Tibial artery (tissue), 4 donors: ENCODE measurements at regions not wholly inside any gene's neighbourhood (a gene's known extent, or its start where the extent isn't known, plus 50 kb on each side); places are given as distances from the start of the nearest gene placed in this dataset.
"Not testable (repeated sequence)": the region's sequence is repeated elsewhere in the genome, so short reads cannot be mapped to it uniquely, and the experiment has no call there.

Experiments
- DNase-seq, 2 donors: peaks; one replicate each; pipeline ENCODE4 v3.0.0-alpha.2; 2019
- H3K27ac ChIP-seq, 2 donors: fragments of 200-600 bp; sonication (generic) in 1 of 2; 1 replicate in 1 of 2; 2 replicates in 1 of 2; pipeline ENCODE4 v1.5.1; 2018 to 2019; ENCODE audit warnings: mild to moderate bottlenecking in 1 of 2
- H3K27me3 ChIP-seq, 2 donors: fragments of 200-600 bp; sonication (generic) in 1 of 2; one replicate each; pipeline versions ENCODE4 v1.5.1 to v1.6.0; 2016 to 2019
- H3K36me3 ChIP-seq, 3 donors: fragments of 200-600 bp; sonication (generic) in 2 of 3; one replicate each; pipeline ENCODE4 v1.5.1; 2016 to 2019; ENCODE audit warnings: mild to moderate bottlenecking in 2 of 3
- H3K4me1 ChIP-seq, 4 donors: fragments of 200-600 bp; sonication (generic) in 2 of 4; 1 replicate in 3 of 4; 2 replicates in 1 of 4; pipeline ENCODE4 v1.5.1; 2016 to 2019
- H3K4me3 ChIP-seq, 2 donors: fragments of 200-600 bp; sonication (generic) in 1 of 2; 1 replicate in 1 of 2; 2 replicates in 1 of 2; pipeline ENCODE4 v1.5.1; 2018 to 2019; ENCODE audit warnings: mild to moderate bottlenecking in 2 of 2
- H3K9me3 ChIP-seq, 3 donors: fragments of 200-600 bp; sonication (generic) in 1 of 3; one replicate each; pipeline ENCODE4 v1.5.1; 2016 to 2019
- CTCF ChIP-seq, 2 experiments: fragments of 200-600 bp in 1 of 2; fragments of 450-650 bp in 1 of 2; IDR thresholded peaks; one replicate each; pipeline ENCODE4 v1.5.1; 2017 to 2019; ENCODE audit warnings: antibody characterized with exemption in 2 of 2, mild to moderate bottlenecking in 1 of 2, moderate library complexity in 1 of 2
- intact Hi-C: fragments of 100-400 bp; cut with DNase I; formaldehyde crosslinking; loops from one replicate; pipeline ENCODE4 v1.15.0; 2023; ENCODE audit warnings: low total_unique reads

DNA sequence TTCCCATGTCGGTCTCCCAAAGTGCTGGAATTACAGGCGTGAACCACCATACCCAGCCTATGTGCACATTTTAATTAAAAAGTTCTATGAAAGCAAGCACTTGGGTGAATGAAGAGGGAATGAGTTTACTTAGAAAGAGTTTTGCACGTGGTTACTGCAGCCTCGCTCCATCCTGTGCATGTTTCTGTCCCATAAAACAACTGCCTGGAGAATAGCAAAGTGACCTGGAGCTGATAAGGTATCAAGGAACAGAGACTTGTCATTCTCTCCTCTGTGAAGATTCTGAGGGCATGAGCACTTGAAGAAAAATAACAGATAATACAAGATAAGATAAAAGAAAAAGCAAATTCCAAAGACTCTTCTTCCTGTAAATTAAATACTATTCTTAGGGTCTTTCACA is 112.2 kb upstream of the JCAD start:
- Histone ChIP-seq H3K4me1 (no peaks in the 10 kb centered on the region), H3K4me3 (no peak overlapping the region), H3K36me3 (no peaks in the 10 kb centered on the region), H3K27me3 (peaks cover 0 to under 1% of the 10 kb centered on the region in 2 donors), H3K9me3 (no peaks in the 10 kb centered on the region), H3K27ac (no peak overlapping the region)
- no peak for DNase-seq
- intact Hi-C loops = no loop called here
- no peak for TF ChIP-seq CTCF (IDR thresholded peaks at IDR 0.05)

- Histone ChIP-seq H3K4me1 (no peaks in the 10 kb centered on the region), H3K27me3 (peaks cover 0 to 4% of the 10 kb centered on the region in 2 donors), H3K36me3 (no peaks in the 10 kb centered on the region), H3K9me3 (no peaks in the 10 kb centered on the region), H3K27ac (no peak overlapping the region), H3K4me3 (no peak overlapping the region)
- no peak for TF ChIP-seq CTCF (IDR thresholded peaks at IDR 0.05)
- no peak for DNase-seq
- intact Hi-C loops = no loop called here
Observed at GRCh38 chr10:30170814-30171213, 111.4 kb upstream of the JCAD start.

GRCh38 chr10:30170146-30170545 is 110.8 kb upstream of the JCAD start:
- no peak overlapping the region for H3K4me3 ChIP-seq
- intact Hi-C loops = no loop called here
- no peak for DNase-seq

GRCh38 chr10:30169342-30169741 is 110.0 kb upstream of the JCAD start:
- Histone ChIP-seq H3K27me3 (peaks cover 0 to 4% of the 10 kb centered on the region in 2 donors), H3K4me1 (no peaks in the 10 kb centered on the region), H3K9me3 (no peaks in the 10 kb centered on the region), H3K27ac (no peak overlapping the region), H3K36me3 (no peaks in the 10 kb centered on the region), H3K4me3 (no peak overlapping the region)
- intact Hi-C loops = no loop called here
- TF ChIP-seq CTCF (IDR thresholded peaks at IDR 0.05) = no peak
- no peak for DNase-seq

More at GRCh38 chr10:30170146-30170545, 110.8 kb upstream of the JCAD start:
- Histone ChIP-seq H3K36me3 (no peaks in the 10 kb centered on the region), H3K4me1 (no peaks in the 10 kb centered on the region), H3K9me3 (no peaks in the 10 kb centered on the region), H3K27ac (no peak overlapping the region), H3K27me3 (peaks cover 0 to 4% of the 10 kb centered on the region in 2 donors)
- no peak for TF ChIP-seq CTCF (IDR thresholded peaks at IDR 0.05)

- H3K9me3 ChIP-seq = no peaks in the 10 kb centered on the region
- H3K27me3 ChIP-seq = peaks cover 0 to 4% of the 10 kb centered on the region in 2 donors
- H3K27ac ChIP-seq = no peak overlapping the region
- H3K4me1 ChIP-seq = no peaks in the 10 kb centered on the region
- intact Hi-C loops = no loop called here
- no peak overlapping the region for H3K4me3 ChIP-seq
- H3K36me3 ChIP-seq = no peaks in the 10 kb centered on the region
- no peak for DNase-seq
- TF ChIP-seq CTCF (IDR thresholded peaks at IDR 0.05) = no peak
Observed at GRCh38 chr10:30166929-30167328, 107.5 kb upstream of the JCAD start.

GRCh38 chr10:30163410-30163809 is 104.0 kb upstream of the JCAD start:
- H3K27me3 ChIP-seq, H3K4me3 ChIP-seq, H3K9me3 ChIP-seq, H3K4me1 ChIP-seq, intact Hi-C loops, DNase-seq, H3K36me3 ChIP-seq, H3K27ac ChIP-seq: not testable (repeated sequence)

- H3K4me3 ChIP-seq, DNase-seq: not testable (repeated sequence)
Observed at GRCh38 chr10:30162796-30163195, 103.4 kb upstream of the JCAD start.

More at GRCh38 chr10:30162796-30163195, 103.4 kb upstream of the JCAD start:
- H3K36me3 ChIP-seq, intact Hi-C loops, H3K27me3 ChIP-seq, H3K9me3 ChIP-seq, H3K4me1 ChIP-seq, H3K27ac ChIP-seq: not testable (repeated sequence)
